K562 (cell line): ENCODE measurements at regions not wholly inside any gene's neighbourhood (a gene's known extent, or its start where the extent isn't known, plus 50 kb on each side); places are given as distances from the start of the nearest gene placed in this dataset.

ENCODE experiments used
- CTCF ChIP-seq, 3 experiments: IDR thresholded peaks in 2 of 3; conservative IDR thresholded peaks in 1 of 3; 2 replicates each; pipeline ENCODE4 v1.5.1; 2011 to 2012; ENCODE audit warnings: low read length in 3 of 3, mild to moderate bottlenecking in 3 of 3, control low read depth in 2 of 3, improper control_type of control experiment in 1 of 3, inconsistent platforms in 1 of 3, low read depth in 1 of 3, mixed read lengths in 1 of 3, moderate library complexity in 1 of 3; ENCODE audit not compliant: insufficient read depth in 2 of 3
- JUND ChIP-seq, 2 experiments: IDR thresholded peaks; 2 replicates in 1 of 2; 3 replicates in 1 of 2; pipeline ENCODE4 v1.6.1; 2011; ENCODE audit warnings: borderline replicate concordance in 2 of 2, low read depth in 2 of 2, low read length in 2 of 2, improper control_type of control experiment in 1 of 2, missing biosample characterization in 1 of 2, missing genetic modification characterization in 1 of 2, missing genetic modification reagents in 1 of 2

- no peak for TF ChIP-seq JUND (IDR thresholded peaks at IDR 0.05; ENCODE audit: borderline replicate concordance, low read depth, low read length)
- no peak for TF ChIP-seq JUND (tag; IDR thresholded peaks at IDR 0.05; ENCODE audit: borderline replicate concordance, low read depth, low read length)
- no peak for TF ChIP-seq CTCF (IDR thresholded peaks at IDR 0.05 in 2 of 3, conservative IDR thresholded peaks at IDR 0.05 in 1 of 3; ENCODE audit: insufficient read depth in 2 of 3, low read depth in 1 of 3, low read length in 3 of 3)
Measured at GRCh38 chr19:5287066-5287465, 53.5 kb downstream of the PTPRS start.
